Activated CD4-positive, alpha-beta memory T cell treated with anti-CD3 and anti-CD28 coated beads, Interleukin-2, amount 10 ng/mL, durations not matched to agents 7 days and 5 days (primary cell): ENCODE measurements at regions not wholly inside any gene's neighbourhood (a gene's known extent, or its start where the extent isn't known, plus 50 kb on each side); places are given as distances from the start of the nearest gene placed in this dataset.

Experiments used
- CTCF ChIA-PET: fragments of 350-600 bp; sonication (Branson Sonifier 250); formaldehyde crosslinking; loops from one replicate; lab custom pipeline; 2021; ENCODE audit warnings: antibody characterized with exemption, inconsistent platforms; lab: Charles Lee
- POLR2A ChIA-PET: fragments of 350-600 bp; sonication (Branson Sonifier 250); formaldehyde crosslinking; loops from one replicate; lab custom pipeline; 2021; ENCODE audit warnings: antibody characterized with exemption; lab: Charles Lee
- DNase-seq: peaks from one replicate; pipeline ENCODE4 v3.0.0-alpha.2; 2020
- H3K27ac Mint-ChIP-seq: one replicate; pipeline ENCODE4 v1.8.0; 2021; ENCODE audit warnings: mild to moderate bottlenecking, mixed read lengths
- H3K27me3 Mint-ChIP-seq: one replicate; pipeline ENCODE4 v1.8.0; 2021; ENCODE audit warnings: mixed read lengths
- H3K36me3 Mint-ChIP-seq: one replicate; pipeline ENCODE4 v1.8.0; 2021; ENCODE audit warnings: low read depth, mixed read lengths
- H3K4me1 Mint-ChIP-seq: one replicate; pipeline ENCODE4 v1.8.0; 2021; ENCODE audit warnings: mixed read lengths
- H3K4me3 Mint-ChIP-seq: one replicate; pipeline ENCODE4 v1.8.0; 2021; ENCODE audit warnings: mild to moderate bottlenecking, mixed read lengths
- H3K9me3 Mint-ChIP-seq: one replicate; pipeline ENCODE4 v1.8.0; 2021; ENCODE audit warnings: mixed read lengths

- Mint-ChIP-seq H3K4me1 (peaks cover 2% of the 10 kb centered on the region), H3K4me3 (no peak overlapping the region), H3K36me3 (no peaks in the 10 kb centered on the region), H3K27me3 (peaks cover 2% of the 10 kb centered on the region), H3K9me3 (no peaks in the 10 kb centered on the region), H3K27ac (no peak overlapping the region)
- POLR2A ChIA-PET = no interaction called here
- CTCF ChIA-PET = interaction anchor here (1.6 kb wide), 1 partner anchor 7 kb away, joined by 5 read pairs; no protein-coding TSS in a partner anchor
- DNase-seq = no peak
Measured at GRCh38 chr2:47315475-47315874, 53.6 kb upstream of the EPCAM start.

DNA sequence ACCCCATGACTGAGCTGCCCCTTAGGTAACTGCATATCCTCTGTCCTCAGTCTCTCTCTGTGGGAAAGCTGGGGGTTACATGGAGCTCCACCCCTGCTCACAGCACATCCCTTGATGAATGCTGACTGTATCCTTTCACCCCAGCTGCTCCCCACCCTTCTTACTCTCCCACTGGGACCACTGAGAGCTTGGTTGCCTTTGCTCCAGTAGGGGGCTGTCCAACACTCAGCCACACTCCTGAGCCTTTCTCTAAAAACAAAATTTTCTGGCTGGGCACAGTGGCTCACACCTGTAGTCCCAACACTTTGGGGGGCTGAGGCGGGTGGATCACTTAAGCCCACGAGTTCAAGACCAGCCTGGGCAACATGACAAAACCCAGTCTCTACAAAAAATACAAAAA, 55.4 kb upstream of the EPCAM start:
- H3K4me1 Mint-ChIP-seq = peaks cover 2% of the 10 kb centered on the region
- ChIA-PET CTCF (interaction anchor here (1.6 kb wide), 2 partner anchors 9 to 21 kb away, joined by 3 to 5 read pairs; no protein-coding TSS in a partner anchor), POLR2A (no interaction called here)
- H3K27ac Mint-ChIP-seq = no peak overlapping the region
- H3K9me3 Mint-ChIP-seq = no peaks in the 10 kb centered on the region
- H3K4me3 Mint-ChIP-seq = no peak overlapping the region
- H3K27me3 Mint-ChIP-seq = peaks cover 5% of the 10 kb centered on the region
- no peaks in the 10 kb centered on the region for H3K36me3 Mint-ChIP-seq
- no peak for DNase-seq

DNA sequence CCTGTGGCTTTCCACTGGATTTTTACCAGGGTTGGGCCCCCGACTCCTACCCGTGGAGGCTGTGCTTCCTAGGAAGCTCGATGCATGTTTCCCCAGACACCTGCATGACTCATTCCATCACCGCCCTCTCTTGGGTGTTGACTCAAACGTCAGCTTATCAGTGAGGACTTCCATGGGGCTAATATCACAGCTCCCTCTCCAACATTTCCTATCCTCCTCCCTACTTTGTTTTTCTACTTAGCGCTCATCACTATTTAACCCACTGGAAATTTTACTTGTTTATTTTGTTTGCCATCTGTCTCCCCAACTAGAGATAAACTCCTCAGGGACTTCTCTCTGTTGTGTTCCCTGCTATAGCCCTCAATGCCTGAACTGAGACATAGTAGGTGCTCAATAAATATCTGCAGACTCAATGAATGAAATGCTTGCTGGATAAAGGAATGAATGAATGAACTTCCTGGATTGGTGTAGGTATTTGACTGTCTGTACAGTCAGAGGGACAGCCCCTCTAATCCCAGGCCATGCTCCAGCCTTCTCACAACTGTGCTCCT, 55.9 kb upstream of the EPCAM start:
- no peaks in the 10 kb centered on the region for H3K36me3 Mint-ChIP-seq
- no peaks in the 10 kb centered on the region for H3K9me3 Mint-ChIP-seq
- DNase-seq = no peak
- POLR2A ChIA-PET = no interaction called here
- CTCF ChIA-PET = interaction anchor here (0.5 to 1.6 kb wide), 2 partner anchors 22 to 68 kb away, joined by 3 read pairs; no protein-coding TSS in a partner anchor
- peaks cover 2% of the 10 kb centered on the region for H3K4me1 Mint-ChIP-seq
- H3K27ac Mint-ChIP-seq = no peak overlapping the region
- no peak overlapping the region for H3K4me3 Mint-ChIP-seq
- peaks cover 5% of the 10 kb centered on the region for H3K27me3 Mint-ChIP-seq

GRCh38 chr2:47312491-47312850, 56.6 kb upstream of the EPCAM start:
- no peak for DNase-seq
- H3K4me3 Mint-ChIP-seq = no peak overlapping the region
- no peaks in the 10 kb centered on the region for H3K9me3 Mint-ChIP-seq
- H3K27me3 Mint-ChIP-seq = peaks cover 5% of the 10 kb centered on the region
- ChIA-PET POLR2A (no interaction called here), CTCF (no interaction called here)
- H3K27ac Mint-ChIP-seq = no peak overlapping the region
- peaks cover 2% of the 10 kb centered on the region for H3K4me1 Mint-ChIP-seq
- no peaks in the 10 kb centered on the region for H3K36me3 Mint-ChIP-seq

DNA sequence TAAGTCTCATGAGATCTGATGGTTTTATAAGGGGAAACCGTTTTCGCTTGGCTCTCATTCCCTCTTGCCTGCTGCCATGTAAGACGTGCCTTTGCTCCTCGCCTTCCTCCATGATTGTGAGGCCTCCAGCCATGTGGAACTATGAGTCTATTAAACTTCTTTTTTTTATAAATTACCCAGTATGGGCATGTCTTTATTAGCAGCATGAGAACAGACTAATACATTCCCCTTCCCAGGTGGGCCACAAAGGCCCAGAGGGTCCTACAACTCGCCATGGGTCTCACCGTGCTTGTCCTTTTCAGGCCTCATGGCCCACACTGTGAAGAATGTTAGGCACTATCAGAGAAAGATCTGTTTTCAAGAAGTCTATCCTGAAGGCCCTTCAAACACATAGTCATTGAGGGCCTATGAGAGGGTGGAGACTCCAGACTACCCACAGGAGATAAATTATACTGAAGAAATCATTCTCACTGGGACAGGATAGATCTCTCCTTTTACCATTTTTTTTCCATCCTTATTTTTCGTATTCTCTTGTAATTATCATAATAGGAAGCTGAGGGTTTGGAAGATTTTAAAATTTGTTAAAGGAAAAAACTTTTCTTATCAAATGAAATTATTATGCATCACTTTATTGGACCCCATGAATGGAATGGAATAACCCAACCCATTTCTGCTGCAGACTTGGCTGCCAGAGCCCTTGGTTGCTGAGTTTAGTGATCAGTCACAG, 57.2 kb upstream of the EPCAM start:
- CTCF ChIA-PET = no interaction called here
- no peak overlapping the region for H3K27ac Mint-ChIP-seq
- POLR2A ChIA-PET = no interaction called here
- peaks cover 6% of the 10 kb centered on the region for H3K27me3 Mint-ChIP-seq
- no peaks in the 10 kb centered on the region for H3K36me3 Mint-ChIP-seq
- no peak for DNase-seq
- H3K9me3 Mint-ChIP-seq = no peaks in the 10 kb centered on the region
- no peak overlapping the region for H3K4me3 Mint-ChIP-seq
- H3K4me1 Mint-ChIP-seq = no peaks in the 10 kb centered on the region

DNA sequence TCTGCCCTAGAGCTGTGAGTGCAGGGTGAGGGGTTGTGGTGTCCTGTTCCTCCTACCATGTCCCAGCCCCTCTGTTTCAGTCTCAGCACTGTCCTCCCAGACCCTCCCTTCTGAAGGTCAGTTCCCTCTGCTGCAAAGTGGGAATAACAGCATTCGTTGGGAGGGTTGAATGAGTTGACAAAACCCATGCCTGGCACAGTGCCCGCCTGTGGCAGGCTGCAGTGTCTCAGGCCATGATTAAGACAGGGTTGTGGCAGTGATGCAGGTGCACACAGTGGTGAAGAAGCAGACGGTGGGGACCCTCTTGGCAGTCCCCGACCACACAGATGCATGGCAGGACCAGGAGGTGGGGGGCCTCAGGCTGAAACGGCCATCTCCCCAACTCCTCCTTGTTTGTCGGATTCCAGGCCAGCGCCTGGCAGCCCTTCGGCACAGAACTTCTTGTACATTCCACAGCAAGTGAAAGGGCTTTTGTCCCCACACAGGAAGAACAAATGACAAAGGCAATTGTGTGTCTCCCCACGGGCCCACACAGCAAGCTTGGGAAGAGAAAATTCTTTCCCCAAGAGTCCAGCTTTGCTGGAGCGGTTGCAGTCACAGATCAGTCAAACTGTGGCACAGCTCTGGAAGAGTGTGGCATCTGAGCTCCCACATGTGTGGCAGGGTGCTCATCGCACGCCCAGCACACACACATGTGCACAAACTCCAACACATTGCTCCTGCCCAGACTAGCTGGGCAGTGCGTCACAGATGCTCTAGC, 58.1 kb upstream of the EPCAM start:
- CTCF ChIA-PET = interaction anchor here (0.8 to 1.3 kb wide), 2 partner anchors 9 to 12 kb away, joined by 3 read pairs; no protein-coding TSS in a partner anchor
- Mint-ChIP-seq H3K27ac (no peak overlapping the region), H3K36me3 (no peaks in the 10 kb centered on the region), H3K4me3 (no peak overlapping the region), H3K9me3 (no peaks in the 10 kb centered on the region), H3K4me1 (no peaks in the 10 kb centered on the region), H3K27me3 (peaks cover 10% of the 10 kb centered on the region)
- POLR2A ChIA-PET = no interaction called here
- DNase-seq = no peak

- H3K27ac Mint-ChIP-seq = no peak overlapping the region
- H3K27me3 Mint-ChIP-seq = peaks cover 11% of the 10 kb centered on the region
- ChIA-PET POLR2A (no interaction called here), CTCF (interaction anchor here (0.8 to 1.3 kb wide), 2 partner anchors 10 to 13 kb away, joined by 3 read pairs; no protein-coding TSS in a partner anchor)
- no peak overlapping the region for H3K4me3 Mint-ChIP-seq
- no peaks in the 10 kb centered on the region for H3K4me1 Mint-ChIP-seq
- no peaks in the 10 kb centered on the region for H3K9me3 Mint-ChIP-seq
- no peaks in the 10 kb centered on the region for H3K36me3 Mint-ChIP-seq
- no peak for DNase-seq
Measured at GRCh38 chr2:47309952-47310800, 58.9 kb upstream of the EPCAM start.

DNA sequence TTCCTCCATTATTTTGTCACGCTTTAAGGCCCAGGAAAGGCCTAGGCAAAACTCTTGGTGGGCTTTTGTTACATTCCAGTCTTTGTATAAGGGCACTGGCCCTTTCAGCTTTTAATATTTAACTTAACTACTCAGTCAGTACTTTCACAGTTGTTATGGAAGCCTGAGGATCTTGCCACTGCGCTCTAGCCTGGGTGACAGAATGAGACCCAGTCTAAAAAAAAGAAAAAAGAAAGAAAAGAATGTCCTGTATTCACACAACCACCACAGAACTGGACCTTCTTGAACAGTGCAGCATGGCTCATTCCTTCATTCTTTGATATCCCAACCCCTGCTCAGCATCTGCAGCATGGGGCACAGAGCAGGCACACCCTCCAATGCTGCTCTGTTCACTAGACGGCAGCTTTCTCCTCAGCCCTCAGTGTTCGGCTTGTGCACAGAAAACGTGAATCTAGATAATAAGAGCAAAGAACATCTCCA, 59.6 kb upstream of the EPCAM start:
- H3K27me3 Mint-ChIP-seq = peaks cover 17% of the 10 kb centered on the region
- CTCF ChIA-PET = interaction anchor here (1.3 kb wide), 1 partner anchor 11 kb away, joined by 3 read pairs; no protein-coding TSS in a partner anchor
- H3K36me3 Mint-ChIP-seq = no peaks in the 10 kb centered on the region

DNA sequence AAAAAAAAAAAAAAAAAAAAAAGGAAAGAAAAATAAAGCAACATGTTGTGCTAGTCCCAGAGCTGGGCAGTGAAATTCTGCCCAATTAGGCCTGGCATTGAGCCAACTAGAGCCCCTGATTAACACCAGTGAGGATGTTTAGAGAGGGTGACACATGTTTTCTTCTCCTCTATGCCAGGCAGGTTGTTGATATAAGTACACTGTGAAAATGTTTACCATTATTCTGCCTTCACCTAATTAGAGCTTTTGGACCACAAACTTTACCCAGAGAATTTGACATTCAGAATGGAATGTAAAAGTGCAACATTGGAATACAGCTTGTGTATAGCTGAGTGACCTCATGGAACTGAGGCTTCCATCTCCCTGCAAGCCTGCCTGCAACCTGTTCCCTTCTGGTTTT, 62.0 kb upstream of the EPCAM start:
- H3K4me3 Mint-ChIP-seq = no peak overlapping the region
- peaks cover 29% of the 10 kb centered on the region for H3K27me3 Mint-ChIP-seq
- no peaks in the 10 kb centered on the region for H3K9me3 Mint-ChIP-seq
- no peaks in the 10 kb centered on the region for H3K4me1 Mint-ChIP-seq
- ChIA-PET POLR2A (no interaction called here), CTCF (no interaction called here)
- no peak overlapping the region for H3K27ac Mint-ChIP-seq
- no peaks in the 10 kb centered on the region for H3K36me3 Mint-ChIP-seq
- DNase-seq = no peak

More for the DNA sequence above, 59.6 kb upstream of the EPCAM start:
- no peak overlapping the region for H3K27ac Mint-ChIP-seq
- DNase-seq = no peak
- H3K4me3 Mint-ChIP-seq = no peak overlapping the region
- H3K4me1 Mint-ChIP-seq = no peaks in the 10 kb centered on the region
- H3K9me3 Mint-ChIP-seq = no peaks in the 10 kb centered on the region
- POLR2A ChIA-PET = no interaction called here

- Mint-ChIP-seq H3K36me3 (no peaks in the 10 kb centered on the region), H3K4me1 (peaks cover 5% of the 10 kb centered on the region), H3K27me3 (peaks cover 41% of the 10 kb centered on the region), H3K4me3 (no peak overlapping the region), H3K9me3 (no peaks in the 10 kb centered on the region), H3K27ac (no peak overlapping the region)
- ChIA-PET CTCF (interaction anchor here (1.3 to 1.9 kb wide), 2 partner anchors 19 to 31 kb away, joined by 3 to 5 read pairs; no protein-coding TSS in a partner anchor), POLR2A (no interaction called here)
- no peak for DNase-seq
Measured at GRCh38 chr2:47304654-47305053, 64.5 kb upstream of the EPCAM start.

DNA sequence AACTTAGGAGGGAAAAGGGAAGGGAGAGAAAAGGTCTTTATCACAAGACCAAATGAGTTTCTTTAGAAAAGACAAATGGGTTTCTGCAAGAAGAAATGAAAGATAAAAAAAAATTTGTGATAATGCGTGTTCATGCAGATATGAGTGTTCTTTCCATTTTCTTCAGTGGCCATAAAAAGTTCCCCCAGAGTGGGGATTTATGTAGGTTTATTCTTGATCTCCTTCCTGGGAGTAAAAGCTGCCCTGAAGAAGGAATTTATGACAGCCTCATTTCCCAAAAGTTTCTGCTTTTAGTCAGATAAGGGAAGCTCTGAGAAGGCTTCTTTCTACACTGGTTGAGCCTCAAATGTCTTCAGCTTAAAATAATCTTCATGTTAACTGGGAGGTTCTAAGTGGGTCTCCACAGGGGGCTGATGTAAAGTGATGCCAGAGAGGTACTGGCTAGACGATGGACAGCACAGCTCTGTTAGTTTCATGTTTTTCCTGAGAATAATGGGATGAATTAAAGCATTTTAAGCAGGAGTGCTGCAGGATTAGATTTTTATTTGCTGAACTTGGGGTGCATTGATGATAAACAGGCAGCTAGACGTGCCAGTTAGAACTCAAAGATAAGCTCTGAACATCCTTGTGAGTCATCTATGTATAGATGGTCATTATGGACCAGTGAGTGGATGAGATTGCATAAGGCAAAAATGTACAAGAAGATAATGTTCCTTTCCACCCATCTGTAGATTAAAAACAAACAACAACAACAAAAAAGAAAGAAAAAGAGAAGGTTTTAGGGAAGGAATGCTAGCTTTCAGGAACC, 65.6 kb upstream of the EPCAM start:
- no peak overlapping the region for H3K27ac Mint-ChIP-seq
- peaks cover 39% of the 10 kb centered on the region for H3K27me3 Mint-ChIP-seq
- no peaks in the 10 kb centered on the region for H3K9me3 Mint-ChIP-seq
- CTCF ChIA-PET = interaction anchor here (0.6 to 1.9 kb wide), 3 partner anchors 20 to 132 kb away, joined by 3 to 5 read pairs (median 3); no protein-coding TSS in a partner anchor
- POLR2A ChIA-PET = no interaction called here
- no peak overlapping the region for H3K4me3 Mint-ChIP-seq
- H3K4me1 Mint-ChIP-seq = peaks cover 5% of the 10 kb centered on the region
- DNase-seq = no peak
- H3K36me3 Mint-ChIP-seq = no peaks in the 10 kb centered on the region

- Mint-ChIP-seq H3K9me3 (no peaks in the 10 kb centered on the region), H3K27me3 (peaks cover 41% of the 10 kb centered on the region), H3K4me1 (peaks cover 5% of the 10 kb centered on the region), H3K27ac (no peak overlapping the region), H3K36me3 (no peaks in the 10 kb centered on the region), H3K4me3 (no peak overlapping the region)
- DNase-seq = no peak
- CTCF ChIA-PET = no interaction called here
- POLR2A ChIA-PET = no interaction called here
Measured at GRCh38 chr2:47302308-47302707, 66.8 kb upstream of the EPCAM start.
